ENCODE measurements at regions not wholly inside any gene's neighbourhood (a gene's known extent, or its start where the extent isn't known, plus 50 kb on each side); places are given as distances from the start of the nearest gene placed in this dataset.
"Not testable (repeated sequence)": the region's sequence is repeated elsewhere in the genome, so short reads cannot be mapped to it uniquely, and the experiment has no call there.

- no CpG with 5 or more reads among the region's 15 CpGs for WGBS (ENCODE audit: extremely low coverage, insufficient read length, low lambda C conversion rate)
These were observed 1212.5 kb downstream of the OTOL1 start for GRCh38 chr3:162708942-162709706.

More at GRCh38 chr3:162708942-162709706, 1212.5 kb downstream of the OTOL1 start:
- not testable (repeated sequence) for H3K4me2 ChIP-seq (ENCODE audit: insufficient read depth, insufficient read length, low read length); H2BK5ac ChIP-seq (ENCODE audit: insufficient read length, low read length); H2BK15ac ChIP-seq (ENCODE audit: low read depth, low read length); H3K56ac ChIP-seq (ENCODE audit: insufficient read length, low read depth, low read length); H4K8ac ChIP-seq (replicated peaks; ENCODE audit: insufficient read length, low read depth, low read length); H3K4me3 Mint-ChIP-seq; DNase-seq; H2BK20ac ChIP-seq (ENCODE audit: low read depth, low read length, poor library complexity, severe bottlenecking); H3K27ac ChIP-seq (ENCODE audit: insufficient read length, low read depth, low read length); H3K27me3 ChIP-seq (ENCODE audit: insufficient read depth, low read length); H4K5ac ChIP-seq (ENCODE audit: insufficient read length, low read depth, low read length); H2BK12ac ChIP-seq (ENCODE audit: insufficient read length, low read depth, low read length); H2BK120ac ChIP-seq (ENCODE audit: low read depth, low read length, poor library complexity, severe bottlenecking); H2AFZ ChIP-seq (ENCODE audit: low read length); H3K27ac Mint-ChIP-seq; H3K23ac ChIP-seq (ENCODE audit: insufficient read length, low read depth, low read length); H3K23me2 ChIP-seq (ENCODE audit: insufficient read length, low read depth, low read length, poor library complexity, severe bottlenecking); H3K14ac ChIP-seq (ENCODE audit: insufficient read depth, low read length); H3K9me3 ChIP-seq (ENCODE audit: control insufficient read depth, low read depth, low read length); H3K27me3 Mint-ChIP-seq (ENCODE audit: low read depth); H2AK5ac ChIP-seq (ENCODE audit: insufficient read length, low read length); H3K79me2 ChIP-seq (ENCODE audit: insufficient read depth, low read length); H3K18ac ChIP-seq (ENCODE audit: insufficient read length, low read depth, low read length); H4K91ac ChIP-seq (ENCODE audit: insufficient read length, low read depth, low read length); H3K9ac ChIP-seq (ENCODE audit: extremely low read depth, insufficient read length, low read length); H3T11ph ChIP-seq (ENCODE audit: low read length); H4K20me1 ChIP-seq (ENCODE audit: control insufficient read depth, insufficient read depth, insufficient read length); H3K79me1 ChIP-seq (ENCODE audit: insufficient read depth, low read depth, low read length, poor library complexity, severe bottlenecking); H3K4me1 ChIP-seq (ENCODE audit: insufficient read depth, low read length); H3K4ac ChIP-seq (ENCODE audit: low read depth, low read length); H3K9me3 Mint-ChIP-seq
- H3K36me3 Mint-ChIP-seq (ENCODE audit: insufficient read depth in 1 of 3, low read depth in 3 of 3), result peaks cover 10 to 15% (median 11%) of the 10 kb centered on the region in 3 experiments
- peaks cover 0 to 23% of the 10 kb centered on the region in 2 experiments; a peak in 2 of 4 replicates for H3K4me1 Mint-ChIP-seq

Data from H9 (cell line).